ENCODE measurements at regions not wholly inside any gene's neighbourhood (a gene's known extent, or its start where the extent isn't known, plus 50 kb on each side); places are given as distances from the start of the nearest gene placed in this dataset.

DNA sequence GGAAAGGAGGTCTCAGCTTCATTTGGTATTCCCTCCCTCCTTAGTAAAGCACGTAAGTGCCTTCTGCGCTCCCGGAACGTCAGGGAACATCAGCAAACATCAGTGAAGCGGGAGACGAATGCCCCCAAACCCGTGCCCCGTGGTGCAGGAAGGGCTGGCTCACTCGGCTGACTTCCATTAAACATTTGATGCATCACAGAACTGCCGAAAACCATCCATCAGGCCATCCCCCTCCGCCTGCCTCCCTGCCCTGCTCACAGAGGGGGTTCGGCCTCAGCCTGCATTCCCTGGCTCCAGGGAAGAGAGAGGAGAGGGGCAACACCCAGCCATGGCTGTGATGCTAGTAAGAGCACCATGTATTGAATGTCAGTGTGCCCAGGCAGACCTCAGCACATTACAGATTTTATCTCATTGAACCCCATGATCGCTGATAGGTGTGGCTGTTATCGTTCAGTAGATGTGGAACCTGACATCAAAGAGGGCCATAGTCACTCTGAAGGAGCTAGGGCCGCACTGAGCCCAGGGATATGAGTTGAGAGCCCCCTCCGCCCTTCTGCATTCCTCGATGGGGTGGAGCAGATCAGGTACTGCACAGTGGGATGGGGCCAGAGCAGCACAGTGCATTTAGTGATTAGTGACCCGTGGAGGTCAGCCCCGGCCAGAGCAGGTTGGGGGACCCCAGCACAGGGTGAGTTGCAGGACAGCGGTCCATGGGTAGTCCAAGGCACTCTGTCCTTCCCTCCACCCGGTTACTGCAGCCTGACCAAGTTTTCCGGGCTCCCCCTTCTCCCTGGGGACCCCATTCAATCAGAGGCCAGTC is 146.4 kb downstream of the RPS24 start:
- Histone ChIP-seq H3K4me3 (no peak overlapping the region), H3K27ac (no peak overlapping the region), H3K36me3 (no peaks in the 10 kb centered on the region), H3K4me1 (peaks cover 0 to 1% (median 0%) of the 10 kb centered on the region in 4 donors), H3K9me3 (no peaks in the 10 kb centered on the region), H3K27me3 (peaks cover 0 to 12% of the 10 kb centered on the region in 2 donors)
- TF ChIP-seq EP300 (IDR thresholded peaks at IDR 0.05) (no peak), POLR2A (IDR thresholded peaks at IDR 0.05) (no peak)
- TF ChIP-seq, protein P1, sequence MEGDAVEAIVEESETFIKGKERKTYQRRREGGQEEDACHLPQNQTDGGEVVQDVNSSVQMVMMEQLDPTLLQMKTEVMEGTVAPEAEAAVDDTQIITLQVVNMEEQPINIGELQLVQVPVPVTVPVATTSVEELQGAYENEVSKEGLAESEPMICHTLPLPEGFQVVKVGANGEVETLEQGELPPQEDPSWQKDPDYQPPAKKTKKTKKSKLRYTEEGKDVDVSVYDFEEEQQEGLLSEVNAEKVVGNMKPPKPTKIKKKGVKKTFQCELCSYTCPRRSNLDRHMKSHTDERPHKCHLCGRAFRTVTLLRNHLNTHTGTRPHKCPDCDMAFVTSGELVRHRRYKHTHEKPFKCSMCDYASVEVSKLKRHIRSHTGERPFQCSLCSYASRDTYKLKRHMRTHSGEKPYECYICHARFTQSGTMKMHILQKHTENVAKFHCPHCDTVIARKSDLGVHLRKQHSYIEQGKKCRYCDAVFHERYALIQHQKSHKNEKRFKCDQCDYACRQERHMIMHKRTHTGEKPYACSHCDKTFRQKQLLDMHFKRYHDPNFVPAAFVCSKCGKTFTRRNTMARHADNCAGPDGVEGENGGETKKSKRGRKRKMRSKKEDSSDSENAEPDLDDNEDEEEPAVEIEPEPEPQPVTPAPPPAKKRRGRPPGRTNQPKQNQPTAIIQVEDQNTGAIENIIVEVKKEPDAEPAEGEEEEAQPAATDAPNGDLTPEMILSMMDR (IDR thresholded peaks at IDR 0.05): no peak
- WGBS, 2 donors: 76 to 80% methylated on average over 22 of the region's 22 CpGs
- no peak for DNase-seq (ENCODE audit: low spot score in 2 of 2)

DNA sequence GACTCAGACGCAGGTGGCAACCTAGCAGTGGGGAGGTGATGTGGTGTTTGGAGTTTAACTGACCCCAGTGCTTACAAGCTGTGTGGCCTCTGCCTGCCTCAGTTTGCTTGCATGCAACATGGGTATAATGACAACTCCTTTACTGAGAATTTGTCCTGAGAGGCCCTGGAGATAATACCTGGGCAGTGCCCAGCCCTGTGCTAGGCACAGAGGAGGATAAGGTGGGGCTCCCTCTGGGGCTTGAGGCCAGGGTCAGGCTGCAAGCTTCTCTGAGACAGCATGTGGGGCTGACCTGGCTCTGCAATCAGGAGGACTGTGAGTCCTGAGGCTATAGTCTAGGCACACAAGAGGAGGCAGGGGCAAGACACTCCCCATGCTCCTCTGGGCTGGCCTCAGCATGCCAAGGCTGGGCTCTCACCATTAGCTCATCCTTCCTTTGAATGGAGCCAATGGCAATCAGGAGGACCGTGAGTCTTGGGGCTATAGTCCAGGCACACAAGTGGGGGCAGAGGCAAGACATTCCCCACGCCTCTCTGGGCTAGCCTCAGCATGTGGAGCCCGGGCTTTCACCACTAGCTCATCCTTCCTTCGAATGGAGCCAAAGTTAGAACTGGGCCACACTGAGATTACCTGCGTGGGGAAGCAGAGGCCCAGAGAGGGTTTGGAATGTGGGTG is 147.9 kb downstream of the RPS24 start:
- Histone ChIP-seq H3K9me3 (no peaks in the 10 kb centered on the region), H3K4me3 (no peak overlapping the region), H3K4me1 (peaks cover 0 to 10% (median 0%) of the 10 kb centered on the region in 4 donors), H3K36me3 (no peaks in the 10 kb centered on the region), H3K27me3 (peaks cover 0 to 12% of the 10 kb centered on the region in 2 donors), H3K27ac (no peak overlapping the region)
- no peak for TF ChIP-seq POLR2A (IDR thresholded peaks at IDR 0.05)
- TF ChIP-seq, protein P1 (IDR thresholded peaks at IDR 0.05): no peak
- no peak for TF ChIP-seq EP300 (IDR thresholded peaks at IDR 0.05)
- no peak for DNase-seq (ENCODE audit: low spot score in 2 of 2)
- WGBS, 2 donors: 86 to 94% methylated on average over 5 to 6 of the region's 6 CpGs

DNA sequence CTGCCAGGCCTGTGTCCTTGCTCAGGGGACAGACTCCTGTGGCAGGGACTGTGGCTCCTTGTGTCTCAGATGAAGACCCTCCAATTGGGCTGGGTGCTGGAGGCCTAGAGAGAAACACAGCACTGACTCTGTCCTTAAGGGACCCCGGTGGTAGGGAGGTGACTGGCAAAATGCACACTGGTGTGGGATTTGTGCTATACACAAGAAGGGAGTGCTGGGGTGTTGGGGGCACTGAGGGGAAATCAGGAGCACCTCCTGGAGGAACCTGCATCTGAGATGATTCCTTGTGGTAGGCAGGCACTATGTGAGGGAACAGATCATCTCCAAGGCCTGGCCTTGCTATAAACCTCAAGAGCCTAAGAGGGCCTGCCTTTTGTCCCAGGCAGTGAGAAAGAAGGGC is 149.2 kb downstream of the RPS24 start:
- no peak for DNase-seq (ENCODE audit: low spot score in 2 of 2)
- TF ChIP-seq EP300 (IDR thresholded peaks at IDR 0.05): no peak
- TF ChIP-seq, protein P1 (IDR thresholded peaks at IDR 0.05): no peak
- TF ChIP-seq POLR2A (IDR thresholded peaks at IDR 0.05): no peak
- Histone ChIP-seq H3K27me3 (peaks cover 0 to 12% of the 10 kb centered on the region in 2 donors), H3K4me3 (no peak overlapping the region), H3K9me3 (no peaks in the 10 kb centered on the region), H3K36me3 (no peaks in the 10 kb centered on the region), H3K4me1 (peaks cover 0 to 10% (median 0%) of the 10 kb centered on the region in 4 donors), H3K27ac (no peak overlapping the region)
- WGBS, 2 donors: 81 to 100% methylated on average over 1 of the region's 1 CpG

DNA sequence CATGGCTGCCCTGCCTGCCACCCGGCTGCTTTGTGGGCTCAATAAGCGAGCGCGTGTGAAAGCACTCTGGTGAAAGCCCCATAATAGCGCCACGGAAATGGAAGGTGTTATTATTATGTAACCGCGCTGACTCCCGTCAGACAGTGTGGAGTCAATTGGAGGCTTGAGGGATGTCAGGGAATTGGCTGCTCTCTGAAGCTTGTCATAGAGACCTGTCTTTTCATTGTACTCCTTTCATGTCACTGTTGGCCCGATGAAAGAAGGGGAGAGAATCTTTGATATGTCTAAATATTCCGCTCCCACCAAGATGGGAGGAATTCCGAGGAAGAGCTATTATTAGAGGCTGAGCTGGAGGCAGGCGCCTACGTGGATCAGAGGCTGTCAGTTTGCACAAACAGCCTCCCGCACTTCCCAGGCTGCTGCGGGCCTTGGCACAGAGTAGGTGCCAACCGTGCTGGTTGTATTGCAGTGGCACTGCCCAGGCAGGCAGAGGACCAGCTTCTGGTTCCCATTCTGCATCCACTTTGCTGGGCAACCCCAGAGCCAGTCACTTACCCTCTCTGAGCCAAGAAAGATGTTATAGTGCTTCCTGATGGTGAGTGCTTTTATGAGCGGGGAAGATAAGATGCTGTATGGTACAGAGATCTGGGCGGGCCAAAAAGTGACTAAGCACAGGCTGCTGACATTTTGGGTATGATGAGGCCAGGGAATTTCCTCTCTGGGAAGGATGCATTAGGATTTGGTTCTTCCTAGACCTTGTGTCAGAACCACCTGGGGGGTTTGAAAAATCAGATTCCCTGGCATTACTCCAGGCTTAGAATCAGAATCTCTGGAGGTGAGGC is 151.4 kb downstream of the RPS24 start:
- no peaks in the 10 kb centered on the region for H3K9me3 ChIP-seq
- H3K4me1 ChIP-seq: peaks cover 0 to 10% (median 0%) of the 10 kb centered on the region in 4 donors
- no peaks in the 10 kb centered on the region for H3K27me3 ChIP-seq
- no peak for TF ChIP-seq POLR2A (IDR thresholded peaks at IDR 0.05)
- TF ChIP-seq, protein P1 (IDR thresholded peaks at IDR 0.05): no peak
- no peak for TF ChIP-seq EP300 (IDR thresholded peaks at IDR 0.05)
- no peak for DNase-seq (ENCODE audit: low spot score in 2 of 2)
- H3K27ac ChIP-seq: no peak overlapping the region
- H3K4me3 ChIP-seq: no peak overlapping the region
- no peaks in the 10 kb centered on the region for H3K36me3 ChIP-seq
- 89 to 91% methylated on average over 19 of the region's 19 CpGs for WGBS, 2 donors

All from tibial nerve (tissue), 4 donors.